Fibroblast of skin of left quadriceps (primary cell): ENCODE measurements at regions not wholly inside any gene's neighbourhood (a gene's known extent, or its start where the extent isn't known, plus 50 kb on each side); places are given as distances from the start of the nearest gene placed in this dataset.
"Not testable (repeated sequence)": the region's sequence is repeated elsewhere in the genome, so short reads cannot be mapped to it uniquely, and the experiment has no call there.

Experiments used
- DNase-seq, 2 experiments: peaks; one replicate each; pipeline ENCODE4 v3.0.0-alpha.2; 2013; ENCODE audit warnings: low read depth in 2 of 2

DNA sequence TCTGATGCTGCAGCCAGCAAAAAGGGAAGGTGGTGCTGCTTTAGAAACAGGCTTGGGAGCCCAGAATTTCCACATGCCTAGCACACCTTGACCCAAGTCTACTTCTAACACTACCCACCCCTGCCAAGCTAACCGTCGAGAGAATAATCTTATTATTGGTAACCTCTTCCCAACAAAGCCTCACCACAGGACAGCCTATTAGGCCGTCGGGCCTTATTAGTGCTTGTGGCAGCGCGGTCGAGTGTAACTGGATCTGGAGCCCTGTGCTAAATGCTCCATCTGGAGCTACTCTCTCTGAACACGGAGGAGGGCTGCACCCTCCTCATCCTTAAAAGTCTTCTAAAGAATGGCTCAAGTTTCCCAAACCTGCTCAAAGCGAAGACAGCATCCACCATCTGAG lies 165.5 kb upstream of the NFIA start:
- DNase-seq, result no peak

- DNase-seq, result no peak
Observed at GRCh38 chr1:60916199-60916598, 166.2 kb upstream of the NFIA start.

GRCh38 chr1:60915441-60915840 lies 166.9 kb upstream of the NFIA start:
- no peak for DNase-seq

DNA sequence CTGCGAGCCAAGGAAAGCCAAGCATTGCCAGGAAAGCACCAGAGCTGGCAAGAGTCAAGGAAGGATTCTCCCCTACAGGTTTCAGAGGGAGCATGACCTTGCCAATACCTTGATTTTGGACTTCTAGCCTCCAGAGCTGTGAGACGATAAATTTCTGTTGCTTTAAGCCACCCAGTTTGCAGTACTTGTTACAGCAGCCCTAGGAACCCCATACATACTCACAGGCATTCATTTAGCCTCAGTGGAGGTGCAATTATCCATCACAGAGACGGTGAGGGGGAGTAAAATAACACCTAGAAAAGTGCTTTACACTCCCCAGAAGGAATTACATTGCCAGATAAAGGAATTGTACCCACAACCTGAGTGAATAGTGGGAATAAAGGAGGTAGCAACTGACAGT lies 167.4 kb upstream of the NFIA start:
- no peak for DNase-seq

DNA sequence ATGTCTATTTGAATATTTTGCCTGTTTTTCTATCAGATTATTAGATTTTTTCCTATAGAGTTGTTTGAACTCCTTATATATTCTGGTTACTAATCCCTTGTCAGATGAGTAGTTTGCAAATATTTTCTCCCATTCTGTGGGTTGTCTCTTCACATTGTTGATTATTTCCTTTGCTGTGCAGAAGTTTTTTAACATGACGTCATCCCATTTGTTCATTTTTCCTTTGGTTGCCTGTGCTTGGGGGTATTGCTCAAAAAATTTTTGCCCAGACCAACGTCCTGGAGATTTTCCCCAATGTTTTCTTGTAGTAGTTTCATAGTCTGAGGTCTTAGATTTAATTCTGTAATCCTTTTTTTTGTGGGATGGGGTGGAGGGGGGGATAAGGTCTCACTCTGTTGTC lies 168.7 kb upstream of the NFIA start:
- not testable (repeated sequence) for DNase-seq

GRCh38 chr1:60913039-60913438 lies 169.3 kb upstream of the NFIA start:
- DNase-seq, result no peak

DNA sequence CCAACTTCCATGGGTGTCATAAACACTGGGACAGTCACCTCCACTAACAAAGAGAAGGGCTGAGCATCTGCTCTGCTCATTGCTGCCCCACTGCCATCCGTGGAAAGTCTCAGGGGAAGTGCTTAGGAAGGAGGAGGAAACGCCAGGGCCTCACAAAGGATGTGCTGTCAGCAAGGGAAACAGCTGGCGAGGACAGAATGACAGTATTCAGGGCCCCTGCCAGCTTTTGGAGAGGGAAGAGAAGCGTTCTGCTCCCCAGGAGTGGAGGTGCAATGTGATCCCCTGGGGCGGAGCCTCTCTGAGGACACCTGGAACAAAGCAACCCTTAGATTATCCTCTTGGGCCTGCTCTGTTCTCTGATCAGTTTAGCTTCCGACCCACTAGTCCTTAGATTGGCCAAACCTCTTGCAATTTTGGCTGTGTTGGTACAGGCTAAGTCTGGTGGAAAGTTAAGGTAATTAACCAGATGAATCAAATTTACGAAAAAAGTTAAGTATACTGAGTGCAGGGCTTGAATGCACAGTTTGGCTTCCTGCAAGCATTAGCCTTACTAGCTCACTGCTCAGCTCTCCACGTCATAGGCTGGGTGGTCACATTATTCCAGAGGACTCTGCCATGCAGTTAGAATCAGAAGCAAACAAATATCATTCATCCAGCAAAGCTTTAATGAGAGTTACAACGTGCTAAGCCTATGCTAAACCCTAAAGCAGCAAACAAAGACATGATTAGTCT lies 170.2 kb upstream of the NFIA start:
- DNase-seq, result no peak

GRCh38 chr1:60908159-60908558 lies 174.2 kb upstream of the NFIA start:
- no peak for DNase-seq

DNA sequence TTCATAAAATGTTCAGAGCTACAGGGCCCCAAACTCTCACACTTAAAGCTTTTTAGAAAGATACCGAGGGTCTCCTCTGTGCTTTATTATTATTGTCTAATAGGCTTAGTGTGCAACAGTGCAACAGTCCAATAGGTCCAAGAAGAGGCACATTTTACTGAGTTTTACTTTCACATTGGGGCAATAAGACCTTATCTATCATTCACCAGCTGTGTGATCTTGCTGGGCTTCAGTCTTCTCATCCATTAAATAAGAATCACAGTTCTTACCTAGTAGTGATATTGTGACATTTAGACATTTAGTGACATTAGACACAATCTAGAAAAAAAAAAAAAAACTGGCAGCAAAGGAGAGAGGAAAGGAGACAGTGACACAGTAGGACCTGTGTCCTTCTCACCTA lies 175.8 kb upstream of the NFIA start:
- DNase-seq, result no peak

DNA sequence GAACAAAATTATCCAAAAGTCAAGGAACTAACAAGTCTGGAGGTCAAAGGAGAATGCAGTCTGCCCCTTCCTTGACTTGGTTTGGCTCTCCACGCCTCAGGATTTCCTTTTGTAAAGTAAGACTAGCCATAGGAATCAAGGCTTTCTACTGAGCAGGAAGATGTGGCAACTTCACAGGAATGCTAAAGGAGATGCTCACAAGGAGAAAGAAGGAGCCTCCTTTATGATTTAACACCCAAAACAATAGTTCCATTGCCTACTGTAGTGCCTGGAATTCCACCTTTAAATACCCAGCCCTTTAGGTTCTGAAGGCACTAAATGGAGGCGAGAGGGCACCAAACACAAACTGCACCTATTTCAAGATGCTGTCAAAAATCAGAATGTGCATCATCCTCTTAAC lies 176.3 kb upstream of the NFIA start:
- no peak for DNase-seq

DNA sequence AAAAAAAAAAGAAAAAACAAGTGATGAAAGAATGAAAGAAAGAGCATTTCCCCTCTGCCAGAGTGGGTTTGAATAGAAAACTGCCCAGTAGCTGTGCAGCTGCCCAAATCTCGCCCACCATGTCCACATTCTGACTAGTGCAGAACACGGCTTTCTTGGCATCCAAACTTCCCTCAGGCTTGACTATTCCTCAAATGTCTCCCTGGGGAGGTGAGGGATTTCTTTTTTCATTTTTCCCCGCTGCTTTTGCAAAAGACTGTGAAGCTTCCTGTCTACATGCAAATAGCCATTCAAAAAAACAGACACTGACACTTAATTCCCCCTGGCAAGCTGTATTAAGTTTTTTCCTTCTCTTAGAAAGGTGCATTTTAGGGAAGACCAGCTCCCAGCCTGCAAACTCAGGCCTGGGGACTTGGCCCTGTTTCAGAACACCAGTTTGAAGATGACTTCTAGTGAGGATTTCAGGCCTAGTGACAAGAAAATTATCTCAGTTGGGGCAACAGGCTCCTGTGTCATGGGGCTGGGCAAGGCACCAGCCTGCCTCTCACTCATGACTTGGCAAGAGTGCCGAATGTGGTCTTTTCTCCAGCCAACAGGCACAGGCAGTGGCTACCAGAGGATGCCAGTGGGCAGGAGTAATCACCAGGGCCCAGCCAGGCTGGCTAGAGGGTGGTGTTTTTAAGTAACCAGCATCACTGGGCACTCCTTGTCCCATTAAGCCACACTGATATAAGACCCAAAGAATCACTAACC lies 178.1 kb upstream of the NFIA start:
- DNase-seq, result peak; percentile 10 to 11

- DNase-seq, result no peak
Observed at GRCh38 chr1:60903591-60903990, 178.8 kb upstream of the NFIA start.

GRCh38 chr1:60899464-60899863 lies 182.9 kb upstream of the NFIA start:
- no peak for DNase-seq

- DNase-seq, result no peak
Observed at GRCh38 chr1:60898987-60899386, 183.4 kb upstream of the NFIA start.

- DNase-seq, result no peak
Observed at GRCh38 chr1:60898413-60898812, 183.9 kb upstream of the NFIA start.

- no peak for DNase-seq
Observed at GRCh38 chr1:60896701-60897363, 185.5 kb upstream of the NFIA start.

DNA sequence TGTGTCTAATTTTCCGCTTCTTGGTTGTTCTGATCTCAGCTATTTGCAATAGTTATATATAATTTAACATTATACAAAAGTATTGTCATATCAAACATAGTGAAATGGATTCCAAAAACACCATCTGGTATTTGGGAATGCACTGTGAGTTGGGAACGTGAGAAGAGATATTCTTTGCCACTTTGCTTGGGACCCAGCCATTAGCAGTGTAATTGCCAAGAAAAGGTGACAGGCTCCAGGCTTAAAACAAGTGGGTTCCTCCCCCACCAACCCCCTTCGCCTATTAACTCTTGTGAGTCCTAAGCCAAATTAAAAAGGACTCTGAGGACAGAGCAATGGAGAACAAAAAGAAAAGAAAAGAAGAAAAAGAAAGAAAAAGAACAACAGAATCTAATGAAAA lies 186.7 kb upstream of the NFIA start:
- no peak for DNase-seq

- DNase-seq, result no peak
Observed at GRCh38 chr1:60895252-60895651, 187.1 kb upstream of the NFIA start.

GRCh38 chr1:60894741-60895140 lies 187.6 kb upstream of the NFIA start:
- no peak for DNase-seq

DNA sequence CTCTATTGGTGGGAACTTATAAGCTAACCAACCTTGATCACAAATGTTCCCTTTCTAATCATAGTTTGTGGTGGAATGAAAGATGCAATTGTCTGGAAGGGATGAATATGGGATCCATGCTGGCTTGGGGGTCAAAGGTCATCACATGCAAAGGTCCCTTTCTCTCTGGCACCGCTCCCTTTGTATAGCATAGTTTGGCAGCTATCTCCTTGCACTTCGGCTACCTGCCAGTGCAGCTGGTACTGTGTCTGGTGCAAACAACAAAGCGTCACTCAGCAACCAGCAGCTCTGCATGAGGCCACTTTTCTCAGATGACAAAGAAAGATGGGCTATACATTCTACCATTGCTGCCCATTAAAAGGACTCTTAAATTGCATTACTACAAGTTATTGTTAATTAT lies 188.2 kb upstream of the NFIA start:
- no peak for DNase-seq

GRCh38 chr1:60893136-60893930 lies 189.0 kb upstream of the NFIA start:
- no peak for DNase-seq

DNA sequence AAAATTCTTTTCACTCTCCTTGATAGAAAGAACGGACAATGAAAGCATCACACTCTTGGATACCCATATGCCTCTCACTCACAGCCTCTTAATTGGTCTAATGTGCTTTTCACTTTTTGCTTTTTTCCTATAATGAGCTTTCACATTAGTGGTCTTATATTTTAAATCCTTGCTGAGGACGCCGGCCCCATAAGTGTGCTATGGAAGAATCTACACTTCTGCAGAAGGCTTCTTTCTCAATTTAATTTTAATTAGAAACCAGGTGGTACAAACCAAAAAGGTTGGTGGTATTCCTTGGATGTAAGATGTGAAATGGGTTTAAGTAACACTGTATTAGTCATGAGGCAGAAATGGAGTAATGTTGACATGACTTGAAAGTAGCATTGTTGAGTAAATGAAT lies 190.6 kb upstream of the NFIA start:
- DNase-seq, result no peak
